IMR-90 (cell line): ENCODE measurements at regions not wholly inside any gene's neighbourhood (a gene's known extent, or its start where the extent isn't known, plus 50 kb on each side); places are given as distances from the start of the nearest gene placed in this dataset.

ENCODE experiments used
- ATAC-seq: fragments of 200-7000 bp; cut with Tn5 transposase; 2 replicates; pipeline ENCODE4 v1.9.1; 2020; ENCODE audit warnings: low read depth, mild to moderate bottlenecking, moderate library complexity
- BruUV-seq: library from RNA; stranded (reverse); fragments of 400-500 nt; replicated peaks from 2 replicates; lab custom pipeline; 2021; lab: Mats Ljungman, UMichigan
- CTCF ChIA-PET: fragments of 300-600 bp; formaldehyde crosslinking; extraction: SDS; loops from one replicate; lab custom pipeline; 2021; ENCODE audit warnings: antibody characterized with exemption; lab: Yijun Ruan, JAX
- POLR2A ChIA-PET: fragments of 300-600 bp; sonication (Branson Sonifier 250); formaldehyde crosslinking; loops from one replicate; lab custom pipeline; 2022; ENCODE audit warnings: antibody characterized with exemption; ENCODE audit not compliant: unreplicated experiment; lab: Charles Lee
- DNase-seq: peaks from one replicate; pipeline ENCODE4 v3.0.0; 2013
- H2AFZ ChIP-seq: replicated peaks from 2 replicates; pipeline ENCODE3; 2013; ENCODE audit warnings: low read length, mild to moderate bottlenecking; ENCODE audit not compliant: poor library complexity
- H2AK5ac ChIP-seq: 2 replicates; pipeline ENCODE4 v1.6.1; 2013; ENCODE audit warnings: low read depth, low read length, inconsistent platforms
- H2AK9ac ChIP-seq: replicated peaks from 2 replicates; pipeline ENCODE3; 2013; ENCODE audit warnings: mild to moderate bottlenecking, low read depth, low read length, moderate library complexity; ENCODE audit not compliant: poor library complexity
- H2BK120ac ChIP-seq: 2 replicates; pipeline ENCODE4 v1.6.1; 2013; ENCODE audit warnings: low read depth, low read length, inconsistent platforms
- H2BK15ac ChIP-seq: 3 replicates; pipeline ENCODE4 v1.6.1; 2013; ENCODE audit warnings: low read depth, low read length, inconsistent platforms
- H2BK20ac ChIP-seq: 2 replicates; pipeline ENCODE4 v1.6.1; 2013; ENCODE audit warnings: low read depth, mild to moderate bottlenecking, inconsistent platforms, low read length, moderate library complexity
- H2BK5ac ChIP-seq: 2 replicates; pipeline ENCODE4 v1.6.1; 2013; ENCODE audit warnings: mild to moderate bottlenecking, low read depth, low read length, inconsistent platforms; ENCODE audit not compliant: poor library complexity, severe bottlenecking
- H3K14ac ChIP-seq: replicated peaks from 2 replicates; pipeline ENCODE4 v1.6.1; 2013; ENCODE audit warnings: low read depth, low read length, inconsistent platforms
- H3K18ac ChIP-seq: 2 replicates; pipeline ENCODE4 v1.6.1; 2013; ENCODE audit warnings: low read depth, low read length, control low read depth
- H3K23ac ChIP-seq: 2 replicates; pipeline ENCODE4 v1.6.1; 2013; ENCODE audit warnings: low read depth, low read length, inconsistent platforms
- H3K27ac ChIP-seq: 2 replicates; pipeline ENCODE4 v1.5.1; 2013; ENCODE audit warnings: mild to moderate bottlenecking, control low read depth, low read length; ENCODE audit not compliant: insufficient read depth
- H3K27me3 ChIP-seq: 2 replicates; pipeline ENCODE4 v1.6.1; 2013; ENCODE audit warnings: low read length; ENCODE audit not compliant: control insufficient read depth, insufficient read depth
- H3K36me3 ChIP-seq: 2 replicates; pipeline ENCODE4 v1.6.1; 2013; ENCODE audit warnings: low read length, mixed read lengths; ENCODE audit not compliant: control insufficient read depth, insufficient read depth
- H3K4ac ChIP-seq: 2 replicates; pipeline ENCODE4 v1.6.1; 2013; ENCODE audit warnings: low read depth, low read length, inconsistent platforms
- H3K4me1 ChIP-seq: 2 replicates; pipeline ENCODE4 v1.6.1; 2013; ENCODE audit warnings: low read length, mixed read lengths; ENCODE audit not compliant: control insufficient read depth, insufficient read depth
- H3K4me2 ChIP-seq: 2 replicates; pipeline ENCODE4 v1.6.1; 2013; ENCODE audit warnings: low read depth, mild to moderate bottlenecking, control low read depth, low read length, moderate library complexity
- H3K4me3 ChIP-seq: 2 replicates; pipeline ENCODE4 v1.5.1; 2013; ENCODE audit warnings: low read depth, mild to moderate bottlenecking, control low read depth, low read length, moderate library complexity; ENCODE audit not compliant: insufficient read depth
- H3K56ac ChIP-seq: 2 replicates; pipeline ENCODE4 v1.6.1; 2013; ENCODE audit warnings: low read length, inconsistent platforms; ENCODE audit not compliant: insufficient read depth; ENCODE audit errors: extremely low read depth
- H3K79me1 ChIP-seq, 2 experiments: 2 replicates each; pipeline ENCODE4 v1.6.1; 2013; ENCODE audit warnings: low read length in 2 of 2, inconsistent platforms in 1 of 2, low read depth in 1 of 2
- H3K9ac ChIP-seq: 2 replicates; pipeline ENCODE4 v1.6.1; 2013; ENCODE audit warnings: low read depth, low read length, control low read depth
- H3K9me1 ChIP-seq: 2 replicates; pipeline ENCODE4 v1.6.1; 2013; ENCODE audit warnings: low read length, inconsistent platforms; ENCODE audit not compliant: insufficient read depth
- H3K9me3 ChIP-seq: 2 replicates; pipeline ENCODE4 v1.6.1; 2013; ENCODE audit warnings: low read length; ENCODE audit not compliant: control insufficient read depth, insufficient read depth
- H4K20me1 ChIP-seq: 2 replicates; pipeline ENCODE4 v1.6.1; 2013; ENCODE audit warnings: low read length, inconsistent platforms; ENCODE audit not compliant: insufficient read depth
- H4K5ac ChIP-seq: 2 replicates; pipeline ENCODE4 v1.6.1; 2013; ENCODE audit warnings: mild to moderate bottlenecking, low read depth, low read length, control low read depth
- H4K8ac ChIP-seq, 2 experiments: 2 replicates each; pipeline ENCODE4 v1.6.1; 2013; ENCODE audit warnings: low read depth in 2 of 2, low read length in 2 of 2, control low read depth in 1 of 2, inconsistent platforms in 1 of 2
- H4K91ac ChIP-seq: 2 replicates; pipeline ENCODE4 v1.6.1; 2013; ENCODE audit warnings: low read depth, low read length, inconsistent platforms; ENCODE audit not compliant: insufficient read depth
- ELK1 ChIP-seq: fragments of 150-350 bp; IDR thresholded peaks from 2 replicates; pipeline ENCODE4 v1.6.1; 2016; ENCODE audit warnings: low read depth, mild to moderate bottlenecking, low read length, moderate library complexity, borderline replicate concordance
- NFE2L2 ChIP-seq: fragments of 150-350 bp; IDR thresholded peaks from 2 replicates; pipeline ENCODE4 v1.6.1; 2016; ENCODE audit warnings: low read depth, mild to moderate bottlenecking, low read length
- dilution Hi-C: fragments of 300-500 bp; cut with HindIII; formaldehyde crosslinking; loops from one replicate; pipeline ENCODE4 v1.14.3; 2018; ENCODE audit warnings: low sequenced_read_pairs; ENCODE audit not compliant: unreplicated experiment
- in situ Hi-C: fragments of 300-500 bp; cut with MboI; formaldehyde crosslinking; loops from 3 replicates; pipeline ENCODE4 v1.14.3; 2019; ENCODE audit warnings: low sequenced_read_pairs, inconsistent platforms, mixed read lengths
- intact Hi-C: fragments of 100-400 bp; cut with micrococcal nuclease; formaldehyde crosslinking; loops from 2 replicates; pipeline ENCODE4 v1.10.0; 2022

GRCh38 chr1:219383281-219383680 is 209.6 kb downstream of the LYPLAL1 start:
- Histone ChIP-seq H3K56ac (no peak overlapping the region), H3K4me3 (no peak overlapping the region), H4K8ac (no peak overlapping the region), H3K27ac (no peak overlapping the region), H2BK20ac (no peak overlapping the region), H3K4me1 (peaks cover 2% of the 10 kb centered on the region; the same call in 1 of the 2 replicates), H4K20me1 (no peaks in the 10 kb centered on the region), H2AFZ (no peak overlapping the region), H3K4me2 (no peak overlapping the region), H3K18ac (no peak overlapping the region), H2BK15ac (no peak overlapping the region), H3K23ac (no peak overlapping the region), H3K79me1 (no peaks in the 10 kb centered on the region), H3K27me3 (no peaks in the 10 kb centered on the region), H3K9me3 (no peaks in the 10 kb centered on the region), H3K14ac (no peak overlapping the region), H4K5ac (no peak overlapping the region), H2AK5ac (no peak overlapping the region), H2BK120ac (no peak overlapping the region), H2BK5ac (no peak overlapping the region), H3K4ac (no peak overlapping the region), H2AK9ac (no peak overlapping the region), H3K9ac (no peak overlapping the region), H3K9me1 (no peaks in the 10 kb centered on the region), H3K36me3 (no peaks in the 10 kb centered on the region), H4K91ac (no peak overlapping the region)
- ChIA-PET CTCF (no interaction called here), POLR2A (no interaction called here)
- ATAC-seq (no peak), DNase-seq (no peak)
- no peak for TF ChIP-seq ELK1
- TF ChIP-seq NFE2L2: no peak
- dilution Hi-C loops (no loop called here), intact Hi-C loops (loop anchor here (10.0 kb wide), 1 partner anchor 518 kb away; no protein-coding TSS in a partner anchor), in situ Hi-C loops (loop anchor here (10.0 kb wide), 2 partner anchors 178 to 1038 kb away; partner anchors contain the start of gene TGFB2)
- BruUV-seq: no TSS peak
